K562 (cell line): ENCODE measurements at regions not wholly inside any gene's neighbourhood (a gene's known extent, or its start where the extent isn't known, plus 50 kb on each side); places are given as distances from the start of the nearest gene placed in this dataset.

Source experiments
- ATAC-seq: fragments of 200-7000 bp; cut with Tn5 transposase; 3 replicates; pipeline ENCODE4 v1.9.1; 2020; ENCODE audit warnings: moderate library complexity
- BruUV-seq: library from RNA; stranded (reverse); fragments of 400-500 nt; replicated peaks from 2 replicates; lab custom pipeline; 2021; lab: Mats Ljungman, UMichigan
- CTCF ChIA-PET: fragments of 300-600 bp; formaldehyde crosslinking; extraction: SDS; loops from one replicate; lab custom pipeline; 2021; ENCODE audit warnings: low intra/inter-chr PET ratio; lab: Yijun Ruan, JAX
- POLR2A ChIA-PET: fragments of 300-600, 350-650 bp; sonication (Branson Sonifier 250); formaldehyde crosslinking; extraction: SDS; loops from one replicate; lab custom pipeline; 2021; ENCODE audit warnings: antibody characterized with exemption, inconsistent platforms; lab: Yijun Ruan, JAX
- DNase-seq, 4 experiments: peaks; one replicate each; pipeline versions ENCODE4 v3.0.0 to v3.0.0-alpha.2; 2011 to 2018; ENCODE audit warnings: low spot score in 3 of 4, mixed read lengths in 3 of 4; ENCODE audit errors: extremely low read depth in 1 of 4
- FAIRE-seq: peaks from 2 replicates; lab custom pipeline; 2011; peaks lifted over from hg19 to GRCh38; lab: Jason Lieb, UNC
- H2AFZ ChIP-seq: 2 replicates; pipeline ENCODE4 v1.6.0; 2011; ENCODE audit warnings: low read depth, low read length, control low read depth, inconsistent platforms
- H3K27ac ChIP-seq: fragments of 200-600 bp; 3 replicates; pipeline ENCODE4 v1.8.0; 2011; ENCODE audit warnings: low read depth, mild to moderate bottlenecking, control low read depth, inconsistent platforms, low read length, moderate library complexity, mixed read lengths; ENCODE audit errors: extremely low read depth
- H3K27me3 ChIP-seq, 2 experiments: fragments of 300-600 bp in 1 of 2; 2 replicates in 1 of 2; 3 replicates in 1 of 2; pipeline versions ENCODE4 v1.6.0 to v1.8.0; 2011; ENCODE audit warnings: inconsistent platforms in 2 of 2, low read length in 2 of 2, mild to moderate bottlenecking in 1 of 2, mixed read lengths in 1 of 2, moderate library complexity in 1 of 2; ENCODE audit not compliant: control insufficient read depth in 2 of 2, insufficient read depth in 2 of 2
- H3K36me3 ChIP-seq: fragments of 300-600 bp; 3 replicates; pipeline ENCODE4 v1.8.0; 2011; ENCODE audit warnings: mild to moderate bottlenecking, low read length, inconsistent platforms; ENCODE audit not compliant: control insufficient read depth, insufficient read depth
- H3K4me1 ChIP-seq, 2 experiments: fragments of 200-600 bp in 1 of 2; replicated peaks in 1 of 2; 2 replicates in 1 of 2; 3 replicates in 1 of 2; pipeline versions ENCODE4 v1.5.1 to v1.8.0; 2011; ENCODE audit warnings: inconsistent platforms in 2 of 2, low read length in 2 of 2, mild to moderate bottlenecking in 1 of 2, mixed read lengths in 1 of 2, moderate library complexity in 1 of 2; ENCODE audit not compliant: control insufficient read depth in 2 of 2, insufficient read depth in 2 of 2
- H3K4me2 ChIP-seq: 2 replicates; pipeline ENCODE4 v1.6.1; 2011; ENCODE audit warnings: low read length, control low read depth, inconsistent platforms, mixed read lengths; ENCODE audit not compliant: insufficient read depth
- H3K4me3 ChIP-seq: fragments of 200-600 bp; sonication (generic), shearing (Covaris generic); 2 replicates; pipeline ENCODE4 v1.5.1; 2016; ENCODE audit warnings: control low read depth, inconsistent platforms
- H3K79me2 ChIP-seq: fragments of 200-600 bp; 3 replicates; pipeline ENCODE4 v1.8.0; 2011; ENCODE audit warnings: low read length, inconsistent platforms; ENCODE audit not compliant: control insufficient read depth, insufficient read depth
- H3K9ac ChIP-seq, 2 experiments: 2 replicates each; pipeline versions ENCODE4 v1.6.0 to v1.6.1; 2011; ENCODE audit warnings: low read depth in 2 of 2, low read length in 2 of 2, control low read depth in 1 of 2, inconsistent platforms in 1 of 2, mild to moderate bottlenecking in 1 of 2, mixed read lengths in 1 of 2; ENCODE audit not compliant: insufficient read depth in 1 of 2
- H3K9me1 ChIP-seq: one replicate; pipeline ENCODE4 v1.6.0; 2011; ENCODE audit warnings: inconsistent platforms, mild to moderate bottlenecking, low read length, moderate library complexity; ENCODE audit not compliant: control insufficient read depth, insufficient read depth
- H3K9me3 ChIP-seq: replicated peaks from 2 replicates; pipeline ENCODE4 v1.5.1; 2011; ENCODE audit warnings: low read depth, low read length, inconsistent platforms; ENCODE audit not compliant: control insufficient read depth, insufficient read depth
- H4K20me1 ChIP-seq: replicated peaks from 2 replicates; pipeline ENCODE4 v1.6.1; 2011; ENCODE audit warnings: low read length, inconsistent platforms, mixed read lengths; ENCODE audit not compliant: control insufficient read depth, insufficient read depth
- GATA2 ChIP-seq: sonication (generic); formaldehyde crosslinking; IDR thresholded peaks from 2 replicates; pipeline ENCODE4 v1.4.0; 2020; ENCODE audit warnings: mild to moderate bottlenecking, missing genetic modification reagents
- GATAD2A ChIP-seq: fragments of 450-650 bp; IDR thresholded peaks from 2 replicates; pipeline ENCODE4 v1.6.1; 2017
- GTF2E2 ChIP-seq: fragments of 200-800 bp; sonication (Bioruptor generic); IDR thresholded peaks from 2 replicates; pipeline ENCODE4 v1.6.1; 2016; ENCODE audit warnings: missing genetic modification characterization, missing compliant biosample characterization
- KLF6 ChIP-seq: fragments of 250-450 bp; sonication (Bioruptor Pico); IDR thresholded peaks from 2 replicates; pipeline ENCODE4 v1.4.0; 2020; ENCODE audit warnings: mild to moderate bottlenecking, moderate library complexity, borderline replicate concordance
- MBD2 ChIP-seq: sonication (generic); IDR thresholded peaks from 2 replicates; pipeline ENCODE4 v1.6.1; 2016; ENCODE audit warnings: low read depth, borderline replicate concordance
- MITF ChIP-seq: IDR thresholded peaks from 2 replicates; pipeline ENCODE4 v1.6.1; 2014; ENCODE audit warnings: antibody characterized with exemption
- NR0B1 ChIP-seq: fragments of 450-650 bp; IDR thresholded peaks from one replicate; pipeline ENCODE4 v1.6.1; 2018; ENCODE audit warnings: mild to moderate bottlenecking, moderate library complexity; ENCODE audit not compliant: partially characterized antibody
- NR4A1 ChIP-seq, 2 experiments: fragments of 250-450 bp in 1 of 2; fragments of 450-650 bp in 1 of 2; sonication (Bioruptor Pico) in 1 of 2; IDR thresholded peaks; 2 replicates each; pipeline versions ENCODE4 v1.4.0 to v1.6.1; 2016 to 2020; ENCODE audit warnings: mild to moderate bottlenecking in 2 of 2, missing compliant biosample characterization in 1 of 2, missing genetic modification characterization in 1 of 2, moderate library complexity in 1 of 2
- PREB ChIP-seq: sonication (generic); formaldehyde crosslinking; IDR thresholded peaks from 2 replicates; pipeline ENCODE4 v1.8.1; 2023; ENCODE audit warnings: mild to moderate bottlenecking, missing genetic modification reagents
- ZBTB17 ChIP-seq: fragments of 450-650 bp; formaldehyde crosslinking; IDR thresholded peaks from 2 replicates; pipeline ENCODE4 v1.4.0; 2020; ENCODE audit warnings: mild to moderate bottlenecking
- ZNF263 ChIP-seq: sonication (generic); formaldehyde crosslinking; IDR thresholded peaks from 2 replicates; pipeline ENCODE4 v1.8.0; 2022; ENCODE audit warnings: mild to moderate bottlenecking, missing genetic modification reagents, borderline replicate concordance
- ZNF561 ChIP-seq: fragments of 450-650 bp; formaldehyde crosslinking; conservative IDR thresholded peaks from 2 replicates; pipeline ENCODE4 v1.4.0; 2020; ENCODE audit warnings: mild to moderate bottlenecking, moderate library complexity
- ZNF584 ChIP-seq: fragments of 200-800 bp; sonication (Bioruptor generic); IDR thresholded peaks from 2 replicates; pipeline ENCODE4 v1.6.1; 2016; ENCODE audit warnings: low read depth, mild to moderate bottlenecking, missing genetic modification characterization, missing compliant biosample characterization
- ZNF785 ChIP-seq: fragments of 250-450 bp; sonication (Bioruptor Pico); IDR thresholded peaks from 2 replicates; pipeline ENCODE4 v1.4.0; 2020; ENCODE audit warnings: mild to moderate bottlenecking
- ZSCAN32 ChIP-seq: fragments of 450-650 bp; formaldehyde crosslinking; IDR thresholded peaks from 2 replicates; pipeline ENCODE4 v1.4.0; 2020; ENCODE audit warnings: mild to moderate bottlenecking, moderate library complexity
- WGBS: fragments of 100-300 bp; shearing (Covaris generic); methylation state at CpG from one replicate; pipeline ENCODE4 v1.1.6; 2016; ENCODE audit warnings: low coverage, mixed read lengths; ENCODE audit not compliant: insufficient coverage; ENCODE audit errors: missing lambda C conversion rate; 5-methylcytosine and 5-hydroxymethylcytosine counted together
- in situ Hi-C: fragments of 300-500 bp; cut with MboI; formaldehyde crosslinking; loops from 4 replicates; pipeline ENCODE4 v1.15.0; 2018; ENCODE audit warnings: inconsistent platforms, mixed read lengths
- intact Hi-C: fragments of 100-400 bp; cut with micrococcal nuclease; formaldehyde crosslinking; loops from 2 replicates; pipeline ENCODE4 v1.14.2; 2022
- TF ChIP-seq, protein P1 (sequence below): sonication (generic); formaldehyde crosslinking; IDR thresholded peaks from 2 replicates; pipeline ENCODE4 v1.5.0; 2020; ENCODE audit warnings: missing genetic modification reagents

DNA sequence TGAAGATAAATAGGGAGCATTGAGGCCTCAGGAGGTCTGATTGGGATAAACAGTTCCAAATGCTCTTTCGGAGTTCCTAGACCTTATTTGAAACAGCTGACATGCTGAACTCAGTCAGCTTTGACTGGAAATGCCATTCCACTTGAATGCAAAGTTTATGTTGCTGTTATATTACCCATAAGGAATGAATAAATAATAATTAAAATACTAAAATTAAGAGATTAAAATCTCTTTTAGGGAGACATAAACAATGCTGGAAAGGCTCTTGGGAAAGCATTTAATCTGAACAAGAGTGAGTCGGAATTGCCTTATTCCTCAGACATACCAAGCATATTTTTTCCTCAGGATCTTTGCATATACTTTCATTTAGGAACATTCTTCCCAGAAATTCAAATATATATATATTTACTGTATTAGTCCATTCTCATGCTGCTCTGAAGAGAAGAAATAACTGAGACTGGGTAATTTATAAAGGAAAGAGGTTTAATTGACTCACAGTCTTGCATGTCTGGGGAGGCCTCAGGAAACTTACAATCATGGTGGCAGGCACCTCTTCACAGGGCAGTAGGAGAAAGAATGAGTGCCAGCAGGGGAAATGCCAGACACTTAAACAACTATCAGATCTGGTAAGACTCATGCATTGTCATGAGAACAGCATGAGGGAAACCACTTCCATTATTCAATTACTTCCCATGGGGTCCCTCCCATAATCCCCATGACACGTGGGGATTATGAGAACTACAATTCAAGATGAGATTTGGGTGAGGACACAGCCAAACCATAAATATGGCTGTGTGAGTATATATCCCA is 318.2 kb upstream of the PLXNA2 start:
- Histone ChIP-seq H3K9ac (no peak overlapping the region), H2AFZ (no peak overlapping the region), H3K4me1 (no peaks in the 10 kb centered on the region), H3K9me3 (no peaks in the 10 kb centered on the region), H3K27me3 (no peaks in the 10 kb centered on the region), H4K20me1 (no peaks in the 10 kb centered on the region), H3K27ac (no peak overlapping the region), H3K4me3 (no peak overlapping the region), H3K9me1 (no peaks in the 10 kb centered on the region), H3K79me2 (no peaks in the 10 kb centered on the region), H3K36me3 (no peaks in the 10 kb centered on the region), H3K4me2 (no peak overlapping the region)
- in situ Hi-C loops, result no loop called here
- no peak for FAIRE-seq
- ATAC-seq, result no peak
- ChIA-PET CTCF (no interaction called here), POLR2A (no interaction called here)
- DNase-seq, result no peak
- TF ChIP-seq PREB (CRISPR knock-in tag) (no peak), GATAD2A (no peak), ZNF263 (CRISPR knock-in tag) (no peak), MBD2 (no peak), NR0B1 (no peak), ZNF584 (CRISPR knock-in tag) (no peak), GATA2 (CRISPR knock-in tag) (no peak), ZNF561 (CRISPR knock-in tag) (no peak), GTF2E2 (tag) (no peak), KLF6 (CRISPR knock-in tag) (no peak), ZBTB17 (no peak), MITF (no peak), ZNF785 (CRISPR knock-in tag) (no peak), ZSCAN32 (no peak), NR4A1 (CRISPR knock-in tag; IDR thresholded peaks at IDR 0.05) (no peak), NR4A1 (tag; IDR thresholded peaks at IDR 0.05) (no peak)
- TF ChIP-seq, protein P1, sequence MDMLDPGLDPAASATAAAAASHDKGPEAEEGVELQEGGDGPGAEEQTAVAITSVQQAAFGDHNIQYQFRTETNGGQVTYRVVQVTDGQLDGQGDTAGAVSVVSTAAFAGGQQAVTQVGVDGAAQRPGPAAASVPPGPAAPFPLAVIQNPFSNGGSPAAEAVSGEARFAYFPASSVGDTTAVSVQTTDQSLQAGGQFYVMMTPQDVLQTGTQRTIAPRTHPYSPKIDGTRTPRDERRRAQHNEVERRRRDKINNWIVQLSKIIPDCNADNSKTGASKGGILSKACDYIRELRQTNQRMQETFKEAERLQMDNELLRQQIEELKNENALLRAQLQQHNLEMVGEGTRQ, result no peak
- BruUV-seq, result no TSS peak
- WGBS, result 0% methylated on average over 3 of the region's 3 CpGs
- intact Hi-C loops, result no loop called here
